Left cardiac atrium (tissue), 4 donors: ENCODE measurements at regions not wholly inside any gene's neighbourhood (a gene's known extent, or its start where the extent isn't known, plus 50 kb on each side); places are given as distances from the start of the nearest gene placed in this dataset.

ENCODE experiments used
- ATAC-seq, 2 donors: fragments of 200-7000 bp; cut with Tn5 transposase; one replicate each; pipeline ENCODE4 v1.9.1; 2020; ENCODE audit warnings: mild to moderate bottlenecking in 2 of 2, moderate library complexity in 2 of 2
- DNase-seq: peaks from one replicate; pipeline ENCODE4 v3.0.0-alpha.2; 2020
- intact Hi-C, 2 donors: fragments of 100-400 bp; cut with DNase I; formaldehyde crosslinking; loops; one replicate each; pipeline versions ENCODE4 v1.14.1 to v1.15.1; 2022 to 2023
- donor health status: DM: no; HTN: yes; CAD: no.
- donor health status: DM: no; HTN: yes; CAD: no; lungs with severe emphysema.
- donor health status: DM: yes; HTN: yes; CAD: no.
- donor health status: Dilated cardiomyopathy.

GRCh38 chr10:128431083-128431482 lies 304.9 kb upstream of the MKI67 start:
- ATAC-seq, result no peak
- intact Hi-C loops, result no loop called here

GRCh38 chr10:128431506-128431905 lies 305.3 kb upstream of the MKI67 start:
- DNase-seq (no peak), ATAC-seq (no peak)
- intact Hi-C loops, result no loop called here

More at GRCh38 chr10:128431083-128431482, 304.9 kb upstream of the MKI67 start:
- DNase-seq, result no peak

GRCh38 chr10:128432011-128432410 lies 305.8 kb upstream of the MKI67 start:
- ATAC-seq (no peak), DNase-seq (no peak)
- intact Hi-C loops, result no loop called here

GRCh38 chr10:128432423-128432822 lies 306.2 kb upstream of the MKI67 start:
- ATAC-seq (no peak), DNase-seq (no peak)
- intact Hi-C loops, result no loop called here

- intact Hi-C loops, result no loop called here
- DNase-seq (no peak), ATAC-seq (no peak)
Observed at GRCh38 chr10:128435811-128436210, 309.6 kb upstream of the MKI67 start.

- no peak for ATAC-seq
- DNase-seq, result no peak
- intact Hi-C loops, result no loop called here
Observed at GRCh38 chr10:128437786-128438345, 311.6 kb upstream of the MKI67 start.

GRCh38 chr10:128438417-128439063 lies 312.3 kb upstream of the MKI67 start:
- DNase-seq (no peak), ATAC-seq (no peak)
- intact Hi-C loops, result no loop called here

GRCh38 chr10:128440513-128441160 lies 314.4 kb upstream of the MKI67 start:
- intact Hi-C loops, result no loop called here
- no peak for DNase-seq
- no peak for ATAC-seq

- intact Hi-C loops, result no loop called here
- DNase-seq, result no peak
- no peak for ATAC-seq
Observed at GRCh38 chr10:128443925-128444518, 317.8 kb upstream of the MKI67 start.

- ATAC-seq (no peak), DNase-seq (no peak)
- intact Hi-C loops, result no loop called here
Observed at GRCh38 chr10:128448796-128449195, 322.6 kb upstream of the MKI67 start.

GRCh38 chr10:128451879-128452278 lies 325.7 kb upstream of the MKI67 start:
- DNase-seq (no peak), ATAC-seq (no peak)
- intact Hi-C loops, result no loop called here

- intact Hi-C loops, result no loop called here
- DNase-seq, result no peak
- no peak for ATAC-seq
Observed at GRCh38 chr10:128456271-128456670, 330.0 kb upstream of the MKI67 start.

GRCh38 chr10:128457136-128457535 lies 330.9 kb upstream of the MKI67 start:
- no peak for DNase-seq
- ATAC-seq, result no peak
- intact Hi-C loops, result no loop called here

GRCh38 chr10:128461991-128462390 lies 335.8 kb upstream of the MKI67 start:
- ATAC-seq, result no peak
- DNase-seq, result no peak
- intact Hi-C loops, result no loop called here

GRCh38 chr10:128462844-128463243 lies 336.6 kb upstream of the MKI67 start:
- ATAC-seq (no peak), DNase-seq (no peak)
- intact Hi-C loops, result no loop called here

GRCh38 chr10:128463991-128464760 lies 338.0 kb upstream of the MKI67 start:
- ATAC-seq (no peak), DNase-seq (no peak)
- intact Hi-C loops, result no loop called here

GRCh38 chr10:128465697-128466096 lies 339.5 kb upstream of the MKI67 start:
- intact Hi-C loops, result no loop called here
- DNase-seq (no peak), ATAC-seq (no peak)

GRCh38 chr10:128466831-128467371 lies 340.7 kb upstream of the MKI67 start:
- intact Hi-C loops, result no loop called here
- DNase-seq, result no peak
- no peak for ATAC-seq

- intact Hi-C loops, result no loop called here
- no peak for ATAC-seq
- DNase-seq, result no peak
Observed at GRCh38 chr10:128468462-128468861, 342.2 kb upstream of the MKI67 start.

- DNase-seq (no peak), ATAC-seq (no peak)
- intact Hi-C loops, result no loop called here
Observed at GRCh38 chr10:128469515-128469914, 343.3 kb upstream of the MKI67 start.
